GM12892 (cell line): ENCODE measurements at regions not wholly inside any gene's neighbourhood (a gene's known extent, or its start where the extent isn't known, plus 50 kb on each side); places are given as distances from the start of the nearest gene placed in this dataset.
"Not testable (repeated sequence)": the region's sequence is repeated elsewhere in the genome, so short reads cannot be mapped to it uniquely, and the experiment has no call there.

ENCODE experiments used
- DNase-seq: peaks from one replicate; pipeline ENCODE4 v3.0.0; 2011; ENCODE audit not compliant: insufficient read length
- FAIRE-seq: peaks from 2 replicates; lab custom pipeline; 2011; peaks lifted over from hg19 to GRCh38; lab: Jason Lieb, UNC
- POLR2A ChIP-seq: IDR thresholded peaks from 2 replicates; pipeline ENCODE4 v1.6.1; 2011; ENCODE audit warnings: low read depth, low read length, control low read depth
- POLR2AphosphoS5 ChIP-seq: IDR thresholded peaks from 2 replicates; pipeline ENCODE4 v1.6.1; 2011; ENCODE audit warnings: low read depth, low read length, control low read depth
- TAF1 ChIP-seq: IDR thresholded peaks from 2 replicates; pipeline ENCODE4 v1.6.1; 2011; ENCODE audit warnings: low read depth, mild to moderate bottlenecking, control low read depth, low read length, borderline replicate concordance

- TF ChIP-seq POLR2AphosphoS5 (no peak), TAF1 (no peak), POLR2A (no peak)
- FAIRE-seq (no peak), DNase-seq (no peak)
These were observed 477.3 kb downstream of the DCDC2C start for GRCh38 chr2:4180631-4181030.

- FAIRE-seq (no peak), DNase-seq (no peak)
- TF ChIP-seq TAF1 (no peak), POLR2A (no peak), POLR2AphosphoS5 (no peak)
These were observed 477.7 kb downstream of the DCDC2C start for GRCh38 chr2:4181062-4181461.

GRCh38 chr2:4188561-4188960 is 485.2 kb downstream of the DCDC2C start:
- no peak for DNase-seq
- FAIRE-seq, result no peak
- TF ChIP-seq POLR2AphosphoS5 (no peak), TAF1 (no peak), POLR2A (no peak)

- no peak for TF ChIP-seq POLR2A
- TF ChIP-seq POLR2AphosphoS5, result no peak
- TF ChIP-seq TAF1, result no peak
- FAIRE-seq (no peak), DNase-seq (no peak)
These were observed 487.2 kb downstream of the DCDC2C start for GRCh38 chr2:4190548-4190947.

GRCh38 chr2:4192119-4192518 is 488.7 kb downstream of the DCDC2C start:
- FAIRE-seq, result no peak
- TF ChIP-seq TAF1, result no peak
- TF ChIP-seq POLR2A, result no peak
- no peak for TF ChIP-seq POLR2AphosphoS5
- DNase-seq, result no peak

GRCh38 chr2:4214444-4215205 is 511.2 kb downstream of the DCDC2C start:
- DNase-seq (no peak), FAIRE-seq (no peak)
- TF ChIP-seq POLR2AphosphoS5 (no peak), POLR2A (no peak), TAF1 (no peak)

GRCh38 chr2:4217737-4218136 is 514.4 kb downstream of the DCDC2C start:
- FAIRE-seq, result no peak
- TF ChIP-seq TAF1 (no peak), POLR2AphosphoS5 (no peak), POLR2A (no peak)
- DNase-seq, result no peak

- TF ChIP-seq POLR2A (no peak), TAF1 (no peak), POLR2AphosphoS5 (no peak)
- DNase-seq, result no peak
- no peak for FAIRE-seq
These were observed 515.7 kb downstream of the DCDC2C start for GRCh38 chr2:4219101-4219500.

- DNase-seq (no peak), FAIRE-seq (no peak)
- TF ChIP-seq TAF1, result no peak
- no peak for TF ChIP-seq POLR2AphosphoS5
- TF ChIP-seq POLR2A, result no peak
These were observed 516.2 kb downstream of the DCDC2C start for GRCh38 chr2:4219571-4219970.

GRCh38 chr2:4221434-4221833 is 518.1 kb downstream of the DCDC2C start:
- TF ChIP-seq POLR2AphosphoS5 (no peak), POLR2A (no peak), TAF1 (no peak)
- FAIRE-seq, result no peak
- DNase-seq, result no peak

- no peak for TF ChIP-seq POLR2A
- TF ChIP-seq TAF1, result no peak
- TF ChIP-seq POLR2AphosphoS5, result no peak
- DNase-seq (no peak), FAIRE-seq (no peak)
These were observed 518.5 kb downstream of the DCDC2C start for GRCh38 chr2:4221845-4222244.

- FAIRE-seq, DNase-seq: not testable (repeated sequence)
These were observed 541.0 kb downstream of the DCDC2C start for GRCh38 chr2:4244422-4244821.
